Tibial nerve (tissue), 4 donors: ENCODE measurements at regions not wholly inside any gene's neighbourhood (a gene's known extent, or its start where the extent isn't known, plus 50 kb on each side); places are given as distances from the start of the nearest gene placed in this dataset.

Experiments used
- DNase-seq, 2 donors: peaks; one replicate each; pipeline ENCODE4 v3.0.0-alpha.2; 2019; ENCODE audit warnings: low spot score in 2 of 2
- H3K27ac ChIP-seq, 4 donors: fragments of 200-600 bp; sonication (generic) in 3 of 4; one replicate each; pipeline ENCODE4 v1.5.1; 2017 to 2019; ENCODE audit warnings: mild to moderate bottlenecking in 1 of 4
- H3K27me3 ChIP-seq, 2 donors: fragments of 200-600 bp; sonication (generic) in 1 of 2; one replicate each; pipeline versions ENCODE4 v1.5.1 to v1.6.0; 2017 to 2019
- H3K36me3 ChIP-seq, 3 donors: fragments of 200-600 bp; sonication (generic); one replicate each; pipeline ENCODE4 v1.5.1; 2018 to 2019
- H3K4me1 ChIP-seq, 4 donors: fragments of 200-600 bp; sonication (generic) in 3 of 4; one replicate each; pipeline ENCODE4 v1.5.1; 2017 to 2019
- H3K4me3 ChIP-seq, 4 donors: fragments of 200-600 bp; sonication (generic) in 3 of 4; one replicate each; pipeline ENCODE4 v1.5.1; 2017 to 2019; ENCODE audit warnings: mild to moderate bottlenecking in 1 of 4, moderate library complexity in 1 of 4
- H3K9me3 ChIP-seq, 4 donors: fragments of 200-600 bp; sonication (generic) in 3 of 4; one replicate each; pipeline ENCODE4 v1.5.1; 2017 to 2019
- CTCF ChIP-seq, 5 experiments: fragments of 200-600 bp in 3 of 5; fragments of 450-650 bp in 2 of 5; sonication (generic) in 3 of 5; IDR thresholded peaks; one replicate each; pipeline ENCODE4 v1.5.1; 2016 to 2019; ENCODE audit warnings: antibody characterized with exemption in 5 of 5, mild to moderate bottlenecking in 3 of 5, moderate library complexity in 2 of 5
- EP300 ChIP-seq, 2 donors: sonication (generic); formaldehyde crosslinking; IDR thresholded peaks; one replicate each; pipeline ENCODE4 v1.6.1; 2017; ENCODE audit warnings: antibody characterized with exemption in 2 of 2, mild to moderate bottlenecking in 1 of 2
- POLR2A ChIP-seq, 2 donors: fragments of 450-650 bp; IDR thresholded peaks; one replicate each; pipeline ENCODE4 v1.6.1; 2017; ENCODE audit warnings: antibody characterized with exemption in 2 of 2, mild to moderate bottlenecking in 2 of 2, moderate library complexity in 2 of 2
- WGBS, 2 donors: methylation state at CpG; one replicate each; pipeline ENCODE4 v1.1.5; 2018; 5-methylcytosine and 5-hydroxymethylcytosine counted together

DNA sequence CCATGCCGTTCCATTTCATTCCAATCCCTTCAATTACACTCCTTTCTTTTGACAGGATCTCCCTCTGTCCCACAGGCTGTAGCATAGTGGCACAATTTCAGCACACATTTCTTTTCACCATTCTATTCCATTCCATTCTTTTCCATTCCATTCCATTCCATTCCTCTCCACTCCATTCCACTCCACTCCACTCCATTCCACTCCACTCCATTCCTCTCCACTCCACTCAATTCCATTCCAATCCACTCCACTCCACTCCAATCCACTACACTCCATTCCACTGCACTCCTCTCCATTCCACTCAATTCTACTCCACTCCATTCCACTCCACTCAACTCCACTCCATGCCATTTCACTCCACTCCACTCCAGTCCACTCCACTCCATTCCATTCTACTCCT lies 1495.1 kb downstream of the TSPY10 start:
- Histone ChIP-seq H3K27ac (no peak overlapping the region), H3K4me1 (no peaks in the 10 kb centered on the region), H3K27me3 (no peaks in the 10 kb centered on the region), H3K9me3 (peaks cover 0 to 14% (median 0%) of the 10 kb centered on the region in 4 donors), H3K36me3 (no peaks in the 10 kb centered on the region), H3K4me3 (no peak overlapping the region)
- no peak for TF ChIP-seq CTCF (IDR thresholded peaks at IDR 0.05)
- 65% methylated on average over 1 of the region's 1 CpG; no CpG with 5 or more reads in 1 of the 2 donors for WGBS, 2 donors
- DNase-seq: no peak

DNA sequence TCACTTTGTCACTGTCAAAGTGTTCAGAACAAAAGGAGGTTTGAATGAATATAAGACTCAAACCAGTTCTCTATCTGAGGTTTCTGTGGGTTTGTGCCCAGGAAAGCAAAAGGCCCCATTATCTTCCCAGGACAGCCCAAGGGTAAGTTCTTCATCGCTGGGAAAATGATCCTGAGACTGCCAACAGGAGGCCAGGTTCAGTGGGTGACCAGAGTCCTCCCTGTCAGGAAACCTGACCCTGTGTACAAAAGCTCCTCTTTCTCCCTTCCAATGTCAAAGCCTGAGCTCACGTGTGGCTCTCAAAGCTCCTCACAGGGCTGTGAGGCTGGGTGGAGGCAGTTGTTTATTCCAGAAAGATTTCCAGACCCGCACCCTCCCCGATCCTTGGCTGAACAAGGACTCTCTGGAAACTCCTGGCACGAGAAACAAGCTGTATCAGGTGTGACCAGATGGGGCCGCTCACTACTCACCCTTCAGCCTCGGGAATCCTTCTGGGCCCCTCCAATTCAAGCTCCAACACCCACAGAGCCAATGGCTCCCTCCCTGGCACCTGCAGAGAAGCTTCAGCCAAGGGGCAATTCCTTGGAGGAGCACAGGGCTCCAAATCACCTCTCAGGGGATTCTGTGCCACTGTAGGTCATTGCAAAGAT lies 1516.7 kb downstream of the TSPY10 start:
- Histone ChIP-seq H3K36me3 (no peaks in the 10 kb centered on the region), H3K4me3 (no peak overlapping the region), H3K27me3 (no peaks in the 10 kb centered on the region), H3K4me1 (no peaks in the 10 kb centered on the region), H3K27ac (no peak overlapping the region), H3K9me3 (no peaks in the 10 kb centered on the region)
- no peak for DNase-seq
- no peak for TF ChIP-seq CTCF (IDR thresholded peaks at IDR 0.05)
- no peak for TF ChIP-seq POLR2A (IDR thresholded peaks at IDR 0.05)
- no peak for TF ChIP-seq EP300 (IDR thresholded peaks at IDR 0.05)
- 46% methylated on average over 7 of the region's 7 CpGs; no CpG with 5 or more reads in 1 of the 2 donors for WGBS, 2 donors

DNA sequence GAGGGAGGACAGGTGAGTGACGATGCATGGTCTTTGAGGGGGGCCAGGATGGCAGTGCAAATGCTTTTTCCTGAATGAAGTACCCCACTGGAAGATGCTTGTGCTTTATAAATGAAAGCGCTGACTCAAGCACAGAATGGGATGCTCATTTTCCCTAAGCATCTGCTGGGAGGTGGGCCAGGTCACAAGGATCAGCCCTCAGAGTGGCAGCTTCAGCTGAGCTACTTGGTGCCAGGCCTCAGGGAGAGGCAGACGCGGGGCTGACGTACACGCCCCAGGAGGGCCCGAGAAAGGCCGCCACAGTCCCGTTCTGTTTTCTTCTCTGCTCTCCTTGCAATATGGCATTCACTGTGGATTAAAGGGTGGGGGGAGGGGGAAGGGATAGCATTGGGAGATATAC lies 1535.8 kb downstream of the TSPY10 start:
- H3K27me3 ChIP-seq: no peaks in the 10 kb centered on the region
- 90% methylated on average over 9 of the region's 9 CpGs; no CpG with 5 or more reads in 1 of the 2 donors for WGBS, 2 donors
- peaks cover 0 to 5% (median 0%) of the 10 kb centered on the region in 4 donors for H3K9me3 ChIP-seq
- no peaks in the 10 kb centered on the region for H3K36me3 ChIP-seq
- no peak for DNase-seq
- no peaks in the 10 kb centered on the region for H3K4me1 ChIP-seq
- H3K27ac ChIP-seq: no peak overlapping the region
- no peak for TF ChIP-seq EP300 (IDR thresholded peaks at IDR 0.05)
- H3K4me3 ChIP-seq: no peak overlapping the region

GRCh38 chrY:11063960-11064359 lies 1536.3 kb downstream of the TSPY10 start:
- Histone ChIP-seq H3K4me3 (no peak overlapping the region), H3K36me3 (no peaks in the 10 kb centered on the region), H3K9me3 (peaks cover 0 to 10% (median 0%) of the 10 kb centered on the region in 4 donors), H3K27ac (no peak overlapping the region), H3K4me1 (no peaks in the 10 kb centered on the region), H3K27me3 (no peaks in the 10 kb centered on the region)
- no peak for DNase-seq
- TF ChIP-seq CTCF (IDR thresholded peaks at IDR 0.05) (no peak), POLR2A (IDR thresholded peaks at IDR 0.05) (no peak), EP300 (IDR thresholded peaks at IDR 0.05) (no peak)
- WGBS, 2 donors: 0% methylated on average over 1 of the region's 2 CpGs; no CpG with 5 or more reads in 1 of the 2 donors

DNA sequence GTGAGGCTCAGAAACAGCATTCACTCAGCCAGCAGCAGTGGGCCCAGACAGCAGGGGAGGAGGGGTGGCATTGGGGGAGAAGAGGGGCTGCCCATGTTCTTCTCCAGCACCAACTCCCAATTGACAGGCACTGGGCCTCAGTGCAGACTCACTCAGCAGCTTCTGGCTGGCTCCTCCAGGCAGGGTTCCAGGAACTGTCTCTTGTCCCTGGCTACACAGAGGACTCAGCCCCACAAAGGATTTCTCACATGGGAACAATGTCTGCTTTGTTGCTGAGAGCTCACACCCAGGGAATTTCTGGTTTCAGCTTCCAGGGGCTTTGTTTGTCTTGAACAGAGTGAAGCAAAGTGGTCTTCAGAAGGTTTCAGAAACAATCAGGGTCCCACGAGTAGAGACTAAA lies 1536.7 kb downstream of the TSPY10 start:
- TF ChIP-seq CTCF (IDR thresholded peaks at IDR 0.05) (no peak), EP300 (IDR thresholded peaks at IDR 0.05) (no peak), POLR2A (IDR thresholded peaks at IDR 0.05) (no peak)
- Histone ChIP-seq H3K4me3 (no peak overlapping the region), H3K36me3 (no peaks in the 10 kb centered on the region), H3K27me3 (no peaks in the 10 kb centered on the region), H3K27ac (no peak overlapping the region), H3K4me1 (no peaks in the 10 kb centered on the region), H3K9me3 (peaks cover 0 to 10% (median 0%) of the 10 kb centered on the region in 4 donors)
- no peak for DNase-seq
- WGBS, 2 donors: 0% methylated on average over 1 of the region's 1 CpG; no CpG with 5 or more reads in 1 of the 2 donors
